HUES6 (cell line): ENCODE measurements at regions not wholly inside any gene's neighbourhood (a gene's known extent, or its start where the extent isn't known, plus 50 kb on each side); places are given as distances from the start of the nearest gene placed in this dataset.

Experiments used
- H3K27ac ChIP-seq: 2 replicates; pipeline ENCODE4 v1.7.0; 2013; ENCODE audit warnings: low read depth, mild to moderate bottlenecking, low read length, inconsistent platforms
- H3K27me3 ChIP-seq: 2 replicates; pipeline ENCODE4 v1.6.1; 2013; ENCODE audit warnings: low read length; ENCODE audit not compliant: control insufficient read depth, insufficient read depth
- H3K36me3 ChIP-seq: 2 replicates; pipeline ENCODE4 v1.6.1; 2013; ENCODE audit warnings: low read length; ENCODE audit not compliant: control insufficient read depth, insufficient read depth
- H3K4me1 ChIP-seq: 2 replicates; pipeline ENCODE4 v1.6.1; 2013; ENCODE audit warnings: low read length; ENCODE audit not compliant: control insufficient read depth, insufficient read depth
- H3K4me3 ChIP-seq: 2 replicates; pipeline ENCODE4 v1.5.1; 2013; ENCODE audit warnings: low read depth, low read length
- H3K9ac ChIP-seq: one replicate; pipeline ENCODE4 v1.6.1; 2013; ENCODE audit warnings: mild to moderate bottlenecking, low read length
- H3K9me3 ChIP-seq: 2 replicates; pipeline ENCODE4 v1.6.1; 2013; ENCODE audit warnings: low read depth, low read length; ENCODE audit not compliant: control insufficient read depth, insufficient read depth

DNA sequence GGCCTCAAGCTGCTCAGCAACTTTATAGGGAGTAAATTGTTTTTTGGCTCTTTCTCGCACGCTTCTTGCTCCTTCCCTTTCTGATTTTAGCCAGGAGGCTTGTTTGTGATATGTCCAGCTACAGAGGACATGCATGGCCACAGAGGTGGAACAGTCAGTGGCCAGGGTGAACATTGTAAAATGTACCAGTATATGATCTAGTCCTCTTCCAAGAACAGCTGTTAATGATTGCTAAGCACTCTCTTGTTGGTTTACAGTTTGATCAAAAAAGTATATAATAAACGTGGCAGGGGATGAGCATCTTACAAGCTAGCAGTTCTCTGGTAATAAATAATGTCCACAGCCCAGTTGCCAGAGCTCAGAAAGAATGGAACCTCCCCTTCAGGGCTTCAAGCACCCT lies 461.7 kb upstream of the DYNLRB2 start:
- Histone ChIP-seq H3K9ac (no peak overlapping the region), H3K9me3 (no peaks in the 10 kb centered on the region), H3K4me1 (no peaks in the 10 kb centered on the region; the same call in 1 of the 2 replicates), H3K27ac (no peak overlapping the region), H3K36me3 (no peaks in the 10 kb centered on the region), H3K4me3 (no peak overlapping the region), H3K27me3 (no peaks in the 10 kb centered on the region)

GRCh38 chr16:80077696-80078095 lies 463.1 kb upstream of the DYNLRB2 start:
- no peaks in the 10 kb centered on the region for H3K27me3 ChIP-seq
- H3K4me1 ChIP-seq = no peaks in the 10 kb centered on the region; the same call in 1 of the 2 replicates
- H3K9ac ChIP-seq = no peak overlapping the region
- H3K36me3 ChIP-seq = no peaks in the 10 kb centered on the region
- H3K9me3 ChIP-seq = no peaks in the 10 kb centered on the region
- H3K4me3 ChIP-seq = no peak overlapping the region
- no peak overlapping the region for H3K27ac ChIP-seq

- no peaks in the 10 kb centered on the region; the same call in 1 of the 2 replicates for H3K4me1 ChIP-seq
- H3K27ac ChIP-seq = no peak overlapping the region
- no peak overlapping the region for H3K4me3 ChIP-seq
- H3K9ac ChIP-seq = no peak overlapping the region
- no peaks in the 10 kb centered on the region for H3K27me3 ChIP-seq
- H3K9me3 ChIP-seq = 0 out of 2 replicates have a peak, but pooled peaks cover 3% of the 10 kb centered on the region
- no peaks in the 10 kb centered on the region for H3K36me3 ChIP-seq
These were observed 466.5 kb upstream of the DYNLRB2 start for GRCh38 chr16:80074329-80074728.

DNA sequence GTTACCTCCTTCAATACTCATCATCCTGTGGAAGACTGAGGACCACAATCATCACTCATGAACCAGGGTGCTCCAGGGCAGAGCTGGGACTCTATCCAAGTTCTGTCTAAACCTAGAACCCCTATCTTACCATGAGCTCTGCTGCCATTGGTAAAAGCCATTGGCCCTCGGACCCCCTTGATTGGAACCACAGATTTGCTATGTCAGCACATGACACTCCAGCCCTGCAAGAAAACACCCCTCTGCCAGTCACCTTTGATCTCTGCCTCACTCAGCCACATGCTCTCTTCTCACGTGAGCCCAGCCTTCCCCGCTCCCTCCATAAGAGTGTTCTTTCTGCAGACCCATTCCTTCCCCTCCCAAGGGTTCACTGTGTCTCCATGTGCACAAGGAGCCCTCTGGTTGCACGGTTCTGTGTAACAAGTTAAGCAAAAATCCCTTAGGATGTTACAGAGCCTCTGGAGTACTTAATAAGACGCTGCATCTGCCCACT lies 468.8 kb upstream of the DYNLRB2 start:
- 0 out of 2 replicates have a peak, but pooled peaks cover 3% of the 10 kb centered on the region for H3K9me3 ChIP-seq
- H3K36me3 ChIP-seq = no peaks in the 10 kb centered on the region
- H3K27ac ChIP-seq = no peak overlapping the region

DNA sequence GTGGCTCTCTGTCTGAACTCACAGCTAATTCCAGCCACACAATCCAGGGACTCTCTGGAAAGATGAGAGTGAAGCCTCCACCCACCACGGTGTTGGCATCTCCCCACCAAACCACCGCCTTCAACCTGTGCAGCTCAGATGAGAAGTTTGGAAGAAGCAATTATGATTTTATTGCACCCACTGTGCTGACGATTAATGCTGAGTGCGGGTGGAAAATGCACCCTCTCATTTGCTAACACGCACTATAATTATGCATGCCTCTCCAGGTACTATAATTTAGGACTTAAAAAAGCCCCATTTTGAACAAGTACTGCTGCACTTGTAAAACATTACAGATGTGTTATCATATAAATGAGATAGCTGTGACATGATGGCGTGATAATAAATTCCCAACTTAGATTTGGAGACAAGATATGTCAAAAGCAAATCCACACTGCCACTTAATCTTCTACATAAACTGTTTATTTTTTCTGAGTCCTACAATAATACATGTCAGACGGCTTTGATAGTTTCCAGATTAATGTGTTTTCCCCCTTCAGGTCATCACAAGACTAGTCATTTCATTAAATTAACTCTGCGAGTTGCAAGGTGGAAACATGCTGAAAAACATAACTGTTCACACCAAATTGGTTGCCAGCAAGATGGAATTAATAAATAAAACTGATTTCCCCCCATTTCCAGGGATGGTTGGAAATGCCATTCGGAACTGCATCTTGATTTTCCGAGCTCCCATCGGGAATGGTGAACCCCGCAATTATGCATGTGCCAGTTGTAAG lies 466.5 kb upstream of the MAF start:
- Histone ChIP-seq H3K9me3 (0 out of 2 replicates have a peak, but pooled peaks cover 3% of the 10 kb centered on the region), H3K27ac (no peak overlapping the region), H3K4me1 (0 out of 2 replicates have a peak, but pooled peaks cover 8% of the 10 kb centered on the region)

More for the DNA sequence above, 468.8 kb upstream of the DYNLRB2 start:
- no peak overlapping the region for H3K4me3 ChIP-seq
- no peaks in the 10 kb centered on the region; the same call in 1 of the 2 replicates for H3K4me1 ChIP-seq
- H3K9ac ChIP-seq = no peak overlapping the region
- H3K27me3 ChIP-seq = no peaks in the 10 kb centered on the region

DNA sequence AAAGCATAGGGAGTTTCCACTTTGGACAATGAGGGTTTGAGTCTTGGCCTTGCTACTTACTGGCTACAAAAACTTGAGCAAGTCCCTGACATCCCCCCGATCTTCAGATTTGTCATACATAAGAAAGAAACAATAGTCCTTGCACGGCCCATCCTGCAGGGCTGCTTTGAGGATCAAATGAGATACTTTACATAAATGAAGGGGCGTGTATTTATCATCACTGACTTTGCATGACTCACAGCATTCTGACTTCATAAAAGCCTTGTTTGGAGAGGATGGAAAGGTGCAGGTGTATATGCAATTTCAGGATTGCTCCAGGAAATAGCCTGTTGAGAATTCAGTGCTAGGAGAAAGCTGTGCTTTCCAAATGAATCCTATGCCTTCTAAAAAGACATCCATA lies 465.0 kb upstream of the MAF start:
- H3K9ac ChIP-seq = no peak overlapping the region
- 0 out of 2 replicates have a peak, but pooled peaks cover 8% of the 10 kb centered on the region for H3K4me1 ChIP-seq
- H3K4me3 ChIP-seq = no peak overlapping the region
- H3K27ac ChIP-seq = no peak overlapping the region
- H3K36me3 ChIP-seq = no peaks in the 10 kb centered on the region
- no peaks in the 10 kb centered on the region for H3K27me3 ChIP-seq
- H3K9me3 ChIP-seq = 0 out of 2 replicates have a peak, but pooled peaks cover 3% of the 10 kb centered on the region

More for the DNA sequence above, 466.5 kb upstream of the MAF start:
- H3K9ac ChIP-seq = no peak overlapping the region
- no peaks in the 10 kb centered on the region for H3K27me3 ChIP-seq
- H3K4me3 ChIP-seq = no peak overlapping the region
- H3K36me3 ChIP-seq = no peaks in the 10 kb centered on the region

DNA sequence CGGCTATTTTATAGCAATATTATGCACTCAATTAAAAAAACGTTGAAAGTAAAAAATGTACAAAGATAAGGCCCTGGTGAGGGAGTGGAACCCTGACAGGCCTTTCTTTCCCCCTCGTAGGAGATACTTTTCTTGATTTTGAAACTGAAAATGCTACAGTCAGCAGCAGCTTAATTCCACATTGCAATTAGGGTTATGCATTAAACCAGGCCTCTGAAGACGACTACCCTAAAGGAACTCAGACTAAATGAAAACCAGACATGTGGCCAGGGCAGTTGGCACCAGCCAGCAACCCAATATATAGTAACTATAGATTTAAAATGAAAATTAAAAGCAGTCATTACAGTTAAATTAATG lies 463.2 kb upstream of the MAF start:
- no peaks in the 10 kb centered on the region for H3K36me3 ChIP-seq
- H3K27ac ChIP-seq = no peak overlapping the region
- 0 out of 2 replicates have a peak, but pooled peaks cover 8% of the 10 kb centered on the region for H3K4me1 ChIP-seq
- no peaks in the 10 kb centered on the region for H3K27me3 ChIP-seq
- no peak overlapping the region for H3K9ac ChIP-seq
- H3K4me3 ChIP-seq = no peak overlapping the region
- H3K9me3 ChIP-seq = no peaks in the 10 kb centered on the region

- H3K9ac ChIP-seq = no peak overlapping the region
- H3K36me3 ChIP-seq = no peaks in the 10 kb centered on the region
- H3K4me3 ChIP-seq = no peak overlapping the region
- 0 out of 2 replicates have a peak, but pooled peaks cover 8% of the 10 kb centered on the region for H3K4me1 ChIP-seq
- no peaks in the 10 kb centered on the region for H3K27me3 ChIP-seq
- no peaks in the 10 kb centered on the region for H3K9me3 ChIP-seq
- no peak overlapping the region for H3K27ac ChIP-seq
These were observed 462.6 kb upstream of the MAF start for GRCh38 chr16:80063031-80063712.

DNA sequence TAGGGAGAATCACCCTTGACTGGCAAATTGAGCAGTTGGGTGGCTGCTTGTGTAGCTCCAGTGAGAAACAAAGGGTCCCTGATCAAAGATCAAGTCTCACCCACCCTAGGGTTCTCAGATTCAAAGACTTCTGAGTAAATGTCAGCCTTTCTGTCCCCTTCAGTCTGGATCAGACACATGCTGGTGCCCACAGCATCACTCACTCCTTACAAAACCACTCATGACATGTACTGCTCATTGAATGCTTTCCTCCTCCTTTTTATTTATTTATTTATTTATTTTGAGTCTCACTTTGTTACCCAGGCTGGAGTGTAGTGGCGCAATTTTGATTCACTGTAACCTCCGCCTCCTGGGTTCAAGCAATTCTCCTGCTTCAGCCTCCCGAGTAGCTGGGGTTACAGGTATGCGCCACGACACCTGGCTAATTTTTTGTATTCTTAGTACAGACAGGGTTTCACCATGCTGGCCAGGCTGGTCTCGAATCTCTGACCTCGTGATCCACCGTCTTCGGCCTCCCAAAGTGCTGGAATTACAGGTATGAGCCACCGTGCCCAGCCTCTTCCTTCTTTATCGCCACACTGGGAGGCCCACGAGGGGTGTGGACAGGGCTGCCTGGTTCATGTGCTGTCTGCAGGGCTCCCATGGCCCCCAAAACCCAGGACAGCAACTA lies 462.0 kb upstream of the MAF start:
- Histone ChIP-seq H3K4me1 (0 out of 2 replicates have a peak, but pooled peaks cover 8% of the 10 kb centered on the region), H3K36me3 (no peaks in the 10 kb centered on the region), H3K27ac (no peak overlapping the region), H3K27me3 (no peaks in the 10 kb centered on the region), H3K9ac (no peak overlapping the region), H3K9me3 (no peaks in the 10 kb centered on the region), H3K4me3 (no peak overlapping the region)

DNA sequence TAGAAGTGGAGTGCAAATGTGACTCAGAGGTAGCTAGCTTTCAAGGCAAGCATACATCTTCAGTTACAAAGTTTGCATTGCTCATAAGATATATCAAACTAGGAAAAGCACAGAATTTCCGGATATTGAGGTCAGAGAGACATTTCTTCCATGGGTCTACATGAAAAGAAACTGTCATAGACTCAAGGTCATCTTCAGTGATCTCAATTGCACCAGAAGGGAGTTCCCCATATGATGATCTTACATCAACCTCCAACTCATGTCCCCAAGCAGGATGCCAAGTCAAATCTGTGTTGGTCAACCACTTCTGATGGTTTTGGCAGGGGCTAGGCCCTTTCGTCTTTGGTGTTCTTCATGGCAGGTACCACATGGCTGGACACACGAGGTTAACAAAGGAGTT lies 459.9 kb upstream of the MAF start:
- no peak overlapping the region for H3K27ac ChIP-seq
- H3K27me3 ChIP-seq = no peaks in the 10 kb centered on the region
- H3K36me3 ChIP-seq = no peaks in the 10 kb centered on the region
- no peak overlapping the region for H3K9ac ChIP-seq
- no peak overlapping the region for H3K4me3 ChIP-seq
- H3K4me1 ChIP-seq = 0 out of 2 replicates have a peak, but pooled peaks cover 8% of the 10 kb centered on the region
- no peaks in the 10 kb centered on the region for H3K9me3 ChIP-seq
